BJ (cell line): ENCODE measurements at regions not wholly inside any gene's neighbourhood (a gene's known extent, or its start where the extent isn't known, plus 50 kb on each side); places are given as distances from the start of the nearest gene placed in this dataset.

Experiments
- CTCF ChIA-PET: fragments of 350-600 bp; formaldehyde crosslinking; extraction: SDS; loops from one replicate; lab custom pipeline; 2021; ENCODE audit warnings: antibody characterized with exemption, inconsistent platforms; lab: Yijun Ruan, JAX
- POLR2A ChIA-PET: fragments of 300-600 bp; sonication (Branson Sonifier 250); formaldehyde crosslinking; extraction: SDS; loops from one replicate; lab custom pipeline; 2021; ENCODE audit warnings: antibody characterized with exemption; lab: Charles Lee
- DNase-seq: peaks from one replicate; pipeline ENCODE4 v3.0.0-alpha.2; 2011; ENCODE audit warnings: low read depth
- H3K27me3 ChIP-seq: 2 replicates; pipeline ENCODE4 v1.6.0; 2011; ENCODE audit warnings: low read length; ENCODE audit not compliant: control insufficient read depth, insufficient read depth
- H3K36me3 ChIP-seq: 2 replicates; pipeline ENCODE4 v1.5.1; 2011; ENCODE audit warnings: low read length; ENCODE audit not compliant: control insufficient read depth, insufficient read depth
- H3K4me3 ChIP-seq: 2 replicates; pipeline ENCODE4 v1.5.1; 2011; ENCODE audit warnings: low read depth, mild to moderate bottlenecking, control low read depth, low read length
- TF ChIP-seq, protein P1 (sequence below): IDR thresholded peaks from 2 replicates; pipeline ENCODE4 v1.5.1; 2011; ENCODE audit warnings: low read depth, mild to moderate bottlenecking, control low read depth, inconsistent platforms, low read length, moderate library complexity; ENCODE audit not compliant: insufficient read depth

DNA sequence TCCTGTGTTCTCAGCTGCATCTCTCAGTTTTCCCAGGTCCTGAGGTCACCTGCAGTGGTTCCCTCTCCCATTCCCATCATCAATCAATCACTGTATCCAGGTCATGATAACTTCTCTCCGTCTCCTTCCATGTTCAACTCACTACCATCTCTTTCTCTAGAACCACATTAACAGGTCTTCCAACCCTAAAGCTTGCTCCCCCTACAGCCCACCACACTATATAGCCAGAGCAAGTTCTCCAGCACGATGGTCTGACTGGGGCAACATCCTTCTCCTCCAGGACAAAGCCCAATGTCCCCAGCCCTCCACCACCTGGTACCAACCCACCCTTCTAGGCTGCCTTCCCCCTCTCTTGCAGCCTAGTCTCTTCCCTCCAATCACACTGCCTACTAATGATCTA is 241.6 kb downstream of the CDK5RAP2 start:
- POLR2A ChIA-PET, result no interaction called here

DNA sequence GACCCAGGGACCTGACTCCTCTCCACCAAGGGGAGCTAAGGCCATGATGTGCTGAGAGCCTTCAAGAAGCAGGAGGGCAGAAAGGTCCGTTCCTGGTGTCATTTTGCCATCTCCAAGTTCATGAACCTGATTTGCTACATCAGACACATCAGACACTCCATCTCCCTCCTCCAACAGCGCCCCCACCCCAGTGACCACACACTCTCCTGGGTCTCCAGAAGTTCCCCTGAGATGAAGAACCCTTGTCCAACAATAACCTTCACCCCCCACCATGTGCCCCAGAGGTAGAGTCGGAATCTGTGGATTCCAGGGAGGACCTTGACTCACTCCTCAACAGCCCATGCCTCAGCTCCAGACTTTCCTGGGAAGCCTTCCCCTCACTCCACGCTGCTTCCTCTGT is 242.8 kb downstream of the CDK5RAP2 start:
- TF ChIP-seq, protein P1, sequence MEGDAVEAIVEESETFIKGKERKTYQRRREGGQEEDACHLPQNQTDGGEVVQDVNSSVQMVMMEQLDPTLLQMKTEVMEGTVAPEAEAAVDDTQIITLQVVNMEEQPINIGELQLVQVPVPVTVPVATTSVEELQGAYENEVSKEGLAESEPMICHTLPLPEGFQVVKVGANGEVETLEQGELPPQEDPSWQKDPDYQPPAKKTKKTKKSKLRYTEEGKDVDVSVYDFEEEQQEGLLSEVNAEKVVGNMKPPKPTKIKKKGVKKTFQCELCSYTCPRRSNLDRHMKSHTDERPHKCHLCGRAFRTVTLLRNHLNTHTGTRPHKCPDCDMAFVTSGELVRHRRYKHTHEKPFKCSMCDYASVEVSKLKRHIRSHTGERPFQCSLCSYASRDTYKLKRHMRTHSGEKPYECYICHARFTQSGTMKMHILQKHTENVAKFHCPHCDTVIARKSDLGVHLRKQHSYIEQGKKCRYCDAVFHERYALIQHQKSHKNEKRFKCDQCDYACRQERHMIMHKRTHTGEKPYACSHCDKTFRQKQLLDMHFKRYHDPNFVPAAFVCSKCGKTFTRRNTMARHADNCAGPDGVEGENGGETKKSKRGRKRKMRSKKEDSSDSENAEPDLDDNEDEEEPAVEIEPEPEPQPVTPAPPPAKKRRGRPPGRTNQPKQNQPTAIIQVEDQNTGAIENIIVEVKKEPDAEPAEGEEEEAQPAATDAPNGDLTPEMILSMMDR, result no peak
- POLR2A ChIA-PET, result no interaction called here
- H3K4me3 ChIP-seq, result no peak overlapping the region
- H3K36me3 ChIP-seq, result no peaks in the 10 kb centered on the region
- H3K27me3 ChIP-seq, result no peaks in the 10 kb centered on the region; the same call in 1 of the 2 replicates
- CTCF ChIA-PET, result no interaction called here
- DNase-seq, result no peak

More for the DNA sequence above, 241.6 kb downstream of the CDK5RAP2 start:
- TF ChIP-seq, protein P1, result no peak
- H3K27me3 ChIP-seq, result no peaks in the 10 kb centered on the region
- H3K36me3 ChIP-seq, result no peaks in the 10 kb centered on the region
- no peak for DNase-seq
- CTCF ChIA-PET, result no interaction called here
- H3K4me3 ChIP-seq, result no peak overlapping the region

- Histone ChIP-seq H3K27me3 (no peaks in the 10 kb centered on the region; the same call in 1 of the 2 replicates), H3K36me3 (no peaks in the 10 kb centered on the region), H3K4me3 (no peak overlapping the region)
- DNase-seq, result no peak
- CTCF ChIA-PET, result interaction anchor here (1.1 kb wide), 1 partner anchor 107 kb away, joined by 3 read pairs; no protein-coding TSS in a partner anchor
- TF ChIP-seq, protein P1, result no peak
- POLR2A ChIA-PET, result no interaction called here
These were observed 243.2 kb downstream of the CDK5RAP2 start for GRCh38 chr9:120336753-120337090.

DNA sequence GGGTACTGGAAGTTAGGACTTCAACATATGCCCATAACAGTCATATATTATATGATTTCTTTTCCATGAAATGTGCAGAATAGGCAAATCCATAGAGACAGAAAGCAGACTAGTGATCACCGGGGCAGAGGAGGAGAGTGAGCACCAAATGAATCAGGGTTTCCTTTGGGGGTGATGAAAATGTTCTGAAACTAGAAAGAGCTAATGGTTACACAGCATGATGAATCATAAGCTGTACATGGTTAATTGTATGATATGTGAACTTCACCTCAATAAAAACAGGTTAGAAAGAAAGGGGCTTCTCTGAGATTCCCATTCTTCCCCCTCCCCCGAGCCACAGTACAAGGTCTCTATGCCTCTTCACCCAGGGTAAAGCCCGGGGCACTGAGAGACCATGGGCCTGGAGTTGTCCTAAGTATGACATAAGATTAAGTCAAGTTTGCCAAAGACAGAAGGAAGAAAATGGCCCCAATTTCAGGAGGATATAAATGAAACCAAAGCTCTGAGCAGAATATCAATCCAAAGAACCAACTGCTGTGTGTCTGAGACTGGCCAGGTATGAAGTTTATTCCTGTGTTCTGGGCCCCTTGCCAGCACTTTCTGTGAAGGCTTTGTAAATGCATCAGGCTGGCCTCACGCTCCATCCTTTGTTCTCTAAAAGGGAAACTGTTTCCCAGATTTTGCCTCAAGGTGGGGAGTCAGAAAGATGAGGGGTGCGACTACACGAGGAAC is 243.8 kb downstream of the CDK5RAP2 start:
- POLR2A ChIA-PET, result no interaction called here
- CTCF ChIA-PET, result interaction anchor here (1.1 kb wide), 1 partner anchor 108 kb away, joined by 3 read pairs; no protein-coding TSS in a partner anchor
- TF ChIP-seq, protein P1, result no peak
- Histone ChIP-seq H3K36me3 (no peaks in the 10 kb centered on the region), H3K27me3 (no peaks in the 10 kb centered on the region; the same call in 1 of the 2 replicates), H3K4me3 (no peak overlapping the region)
- no peak for DNase-seq

- POLR2A ChIA-PET, result no interaction called here
- Histone ChIP-seq H3K36me3 (no peaks in the 10 kb centered on the region), H3K27me3 (peaks cover 2% of the 10 kb centered on the region; the same call in 1 of the 2 replicates), H3K4me3 (no peak overlapping the region)
- TF ChIP-seq, protein P1, result no peak
- DNase-seq, result no peak
- CTCF ChIA-PET, result interaction anchor here (1.0 kb wide), 1 partner anchor 9 kb away, joined by 3 read pairs; no protein-coding TSS in a partner anchor
These were observed 248.1 kb downstream of the CDK5RAP2 start for GRCh38 chr9:120331913-120332312.
